GM23338 (cell line): ENCODE measurements at regions not wholly inside any gene's neighbourhood (a gene's known extent, or its start where the extent isn't known, plus 50 kb on each side); places are given as distances from the start of the nearest gene placed in this dataset.

Experiments
- ATAC-seq: fragments of 200-7000 bp; cut with Tn5 transposase; 3 replicates; pipeline ENCODE4 v1.9.1; 2020
- DNase-seq: peaks from one replicate; pipeline ENCODE4 v3.0.0-alpha.2; 2015; ENCODE audit warnings: low spot score
- H2AFZ ChIP-seq: fragments of 200-600 bp; sonication (generic); 2 replicates; pipeline ENCODE4 v1.8.0; 2016; ENCODE audit warnings: antibody characterized with exemption, mild to moderate bottlenecking, moderate library complexity
- H3F3A ChIP-seq: fragments of 200-600 bp; sonication (generic); replicated peaks from 2 replicates; pipeline ENCODE4 v1.8.0; 2017; ENCODE audit warnings: antibody characterized with exemption, mixed run types, low read depth
- H3K27ac ChIP-seq: fragments of 200-600 bp; sonication (generic); 2 replicates; pipeline ENCODE4 v1.6.1; 2016; ENCODE audit warnings: low read depth
- H3K27me3 ChIP-seq: fragments of 200-600 bp; sonication (generic); 2 replicates; pipeline ENCODE4 v1.8.0; 2016; ENCODE audit warnings: mild to moderate bottlenecking, mixed run types, moderate library complexity; ENCODE audit not compliant: insufficient read depth
- H3K36me3 ChIP-seq: fragments of 200-600 bp; sonication (generic); 2 replicates; pipeline ENCODE4 v1.8.0; 2016; ENCODE audit warnings: mild to moderate bottlenecking; ENCODE audit not compliant: insufficient read depth
- H3K4me1 ChIP-seq: fragments of 200-600 bp; sonication (generic); 2 replicates; pipeline ENCODE4 v1.8.0; 2016; ENCODE audit warnings: mild to moderate bottlenecking, moderate library complexity; ENCODE audit not compliant: insufficient read depth
- H3K4me2 ChIP-seq: fragments of 200-600 bp; sonication (generic); 2 replicates; pipeline ENCODE4 v1.7.1; 2017; ENCODE audit warnings: mixed run types
- H3K4me3 ChIP-seq: fragments of 200-600 bp; sonication (generic); 2 replicates; pipeline ENCODE4 v1.6.1; 2016; ENCODE audit warnings: mixed run types
- H3K79me2 ChIP-seq: fragments of 200-600 bp; sonication (generic); replicated peaks from 2 replicates; pipeline ENCODE4 v1.8.0; 2017; ENCODE audit warnings: mild to moderate bottlenecking; ENCODE audit not compliant: insufficient read depth
- H3K9me2 ChIP-seq: fragments of 200-600 bp; sonication (generic); 2 replicates; pipeline ENCODE4 v1.8.0; 2017; ENCODE audit not compliant: insufficient read depth
- H4K20me1 ChIP-seq: fragments of 200-600 bp; sonication (generic); replicated peaks from 2 replicates; pipeline ENCODE4 v1.8.0; 2017; ENCODE audit warnings: mild to moderate bottlenecking; ENCODE audit not compliant: insufficient read depth
- H3K27ac Mint-ChIP-seq: 2 replicates; pipeline ENCODE4 v1.8.0; 2020; ENCODE audit warnings: inconsistent platforms, mild to moderate bottlenecking, moderate library complexity, mixed read lengths
- H3K27me3 Mint-ChIP-seq: 3 replicates; pipeline ENCODE4 v1.8.0; 2022; ENCODE audit warnings: low read depth, mild to moderate bottlenecking, moderate library complexity, mixed read lengths, inconsistent platforms; ENCODE audit not compliant: insufficient read depth, poor library complexity
- H3K36me3 Mint-ChIP-seq: 3 replicates; pipeline ENCODE4 v1.8.0; 2021; ENCODE audit warnings: low read depth, mild to moderate bottlenecking, inconsistent platforms, moderate library complexity, mixed read lengths
- H3K4me1 Mint-ChIP-seq: 3 replicates; pipeline ENCODE4 v1.8.0; 2020; ENCODE audit warnings: mild to moderate bottlenecking, inconsistent platforms, mixed read lengths
- H3K4me3 Mint-ChIP-seq: 3 replicates; pipeline ENCODE4 v1.8.0; 2021; ENCODE audit warnings: moderate library complexity, mild to moderate bottlenecking, inconsistent platforms, mixed read lengths
- H3K9me3 Mint-ChIP-seq: 3 replicates; pipeline ENCODE4 v1.8.0; 2020; ENCODE audit warnings: moderate library complexity, mild to moderate bottlenecking, inconsistent platforms, mixed read lengths
- CREB1 ChIP-seq: fragments of 250-450 bp; sonication (Bioruptor Pico); IDR thresholded peaks from 2 replicates; pipeline ENCODE4 v1.5.0; 2020; ENCODE audit warnings: low read depth, mild to moderate bottlenecking, moderate library complexity
- CTCF ChIP-seq, 2 experiments: fragments of 200-600 bp in 1 of 2; sonication (generic) in 1 of 2; conservative IDR thresholded peaks; 2 replicates each; pipeline versions ENCODE4 v1.5.1 to v1.6.1; 2016 to 2017; ENCODE audit warnings: antibody characterized with exemption in 2 of 2, low read depth in 2 of 2, mild to moderate bottlenecking in 2 of 2, moderate library complexity in 1 of 2
- ETS1 ChIP-seq: IDR thresholded peaks from 2 replicates; pipeline ENCODE4 v1.6.1; 2016; ENCODE audit warnings: antibody characterized with exemption
- EZH2 ChIP-seq: fragments of 200-600 bp; sonication (generic); IDR thresholded peaks from one replicate; pipeline ENCODE4 v1.8.0; 2017; ENCODE audit warnings: antibody characterized with exemption, mild to moderate bottlenecking, low read depth; ENCODE audit not compliant: unreplicated experiment
- EZH2phosphoT487 ChIP-seq: fragments of 200-600 bp; sonication (generic); IDR thresholded peaks from one replicate; pipeline ENCODE4 v1.8.1; 2018; ENCODE audit warnings: antibody characterized with exemption; ENCODE audit not compliant: unreplicated experiment
- JUNB ChIP-seq: IDR thresholded peaks from one replicate; pipeline ENCODE4 v1.6.1; 2016; ENCODE audit warnings: antibody characterized with exemption; ENCODE audit not compliant: unreplicated experiment
- NANOG ChIP-seq: IDR thresholded peaks from 2 replicates; pipeline ENCODE4 v1.6.1; 2016; ENCODE audit warnings: antibody characterized with exemption, borderline replicate concordance
- POLR2AphosphoS5 ChIP-seq: IDR thresholded peaks from 2 replicates; pipeline ENCODE4 v1.6.1; 2016; ENCODE audit warnings: antibody characterized with exemption, low read depth
- REST ChIP-seq: IDR thresholded peaks from one replicate; pipeline ENCODE4 v1.6.1; 2018; ENCODE audit warnings: antibody characterized with exemption; ENCODE audit not compliant: unreplicated experiment
- STAT1 ChIP-seq: IDR thresholded peaks from one replicate; pipeline ENCODE4 v1.6.1; 2016; ENCODE audit warnings: antibody characterized with exemption; ENCODE audit not compliant: unreplicated experiment
- ZNF114 ChIP-seq: fragments of 250-450 bp; sonication (Bioruptor Pico); IDR thresholded peaks from 2 replicates; pipeline ENCODE4 v1.5.0; 2020; ENCODE audit warnings: mild to moderate bottlenecking, moderate library complexity
- ZNF331 ChIP-seq: fragments of 250-450 bp; sonication (Bioruptor Pico); IDR thresholded peaks from 2 replicates; pipeline ENCODE4 v1.5.0; 2020; ENCODE audit warnings: low read depth, mild to moderate bottlenecking, moderate library complexity
- ZNF462 ChIP-seq: fragments of 250-450 bp; sonication (Bioruptor Pico); IDR thresholded peaks from 2 replicates; pipeline ENCODE4 v1.5.0; 2020; ENCODE audit warnings: mild to moderate bottlenecking, moderate library complexity

- Histone ChIP-seq H3K36me3 (no peaks in the 10 kb centered on the region), H3K4me1 (peaks cover 6% of the 10 kb centered on the region), H3K4me3 (no peak overlapping the region), H3K4me2 (peak overlapping the region; percentile 48; the same call in 1 of the 2 replicates), H3K27ac (no peak overlapping the region), H3K9me2 (no peaks in the 10 kb centered on the region), H4K20me1 (no peaks in the 10 kb centered on the region), H3K79me2 (no peaks in the 10 kb centered on the region), H3F3A (no peaks in the 10 kb centered on the region), H3K27me3 (no peaks in the 10 kb centered on the region), H2AFZ (no peak overlapping the region)
- peaks cover 2% of the 10 kb centered on the region for H3K27me3 Mint-ChIP-seq
- H3K27ac Mint-ChIP-seq, result no peak overlapping the region
- ATAC-seq (peak; percentile 83), DNase-seq (peak; percentile 75)
- H3K4me1 Mint-ChIP-seq, result no peaks in the 10 kb centered on the region
- H3K9me3 Mint-ChIP-seq, result no peaks in the 10 kb centered on the region; the same call in 2 of the 3 replicates
- H3K4me3 Mint-ChIP-seq, result no peak overlapping the region
- no peaks in the 10 kb centered on the region; the same call in 2 of the 3 replicates for H3K36me3 Mint-ChIP-seq
- TF ChIP-seq ZNF114 (CRISPR knock-in tag) (no peak), NANOG (no peak), ETS1 (no peak), ZNF331 (CRISPR knock-in tag) (no peak), JUNB (no peak), CTCF (conservative IDR thresholded peaks at IDR 0.05; ENCODE audit: low read depth in 2 of 2) (no peak), EZH2 (no peak), REST (no peak), EZH2phosphoT487 (no peak), POLR2AphosphoS5 (no peak), CREB1 (no peak), ZNF462 (no peak), STAT1 (no peak)
These were observed 432.5 kb upstream of the FGF16 start for GRCh38 chrX:77014377-77015372.
